B cell (primary cell): ENCODE measurements at regions not wholly inside any gene's neighbourhood (a gene's known extent, or its start where the extent isn't known, plus 50 kb on each side); places are given as distances from the start of the nearest gene placed in this dataset.

ENCODE experiments used
- EZH2 ChIP-seq: IDR thresholded peaks from 2 replicates; pipeline ENCODE4 v1.6.1; 2012; ENCODE audit warnings: borderline replicate concordance, low read depth, mild to moderate bottlenecking, moderate library complexity, low read length; ENCODE audit not compliant: insufficient read depth, poor library complexity, severe bottlenecking
- TF ChIP-seq, protein P1 (sequence below): fragments of 200-600 bp; IDR thresholded peaks from one replicate; pipeline ENCODE4 v1.8.0; 2022; ENCODE audit warnings: antibody characterized with exemption, mild to moderate bottlenecking

DNA sequence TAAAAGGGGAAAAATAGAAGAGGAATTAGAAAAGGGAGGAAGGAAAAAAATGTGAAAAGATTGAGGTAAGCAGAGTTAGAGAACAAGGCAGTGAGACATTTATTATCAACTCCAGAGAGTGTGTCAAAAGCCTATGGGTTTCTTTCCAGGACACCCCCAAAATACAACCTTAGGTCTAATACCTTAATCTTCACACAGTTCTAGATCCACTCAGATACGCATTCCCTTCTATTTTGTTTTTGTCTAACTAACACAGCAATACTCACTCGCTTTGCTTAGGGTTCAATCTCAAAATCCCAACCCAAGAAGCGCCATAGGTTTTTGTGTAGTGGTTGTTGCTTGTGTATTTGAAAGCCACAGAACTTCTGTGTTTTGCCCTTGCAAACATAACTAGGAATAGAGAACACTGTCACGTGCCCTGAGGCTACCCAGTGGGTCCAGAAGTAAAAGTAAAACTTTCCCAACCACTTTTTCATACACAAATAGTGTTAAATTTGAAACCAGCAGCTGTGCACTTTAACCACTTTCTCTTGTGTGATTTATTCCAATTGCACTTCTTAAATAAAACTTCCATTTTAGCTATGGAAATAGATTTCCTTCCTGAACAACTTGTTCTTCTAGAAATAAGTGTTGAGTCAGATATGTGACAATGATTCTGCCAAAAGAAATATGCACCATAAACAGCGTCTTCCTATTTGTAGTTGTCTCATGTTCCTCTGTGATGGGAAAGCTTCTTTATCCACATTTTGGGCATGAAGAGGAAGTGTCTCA, 414.7 kb upstream of the GHITM start:
- TF ChIP-seq, protein P1, sequence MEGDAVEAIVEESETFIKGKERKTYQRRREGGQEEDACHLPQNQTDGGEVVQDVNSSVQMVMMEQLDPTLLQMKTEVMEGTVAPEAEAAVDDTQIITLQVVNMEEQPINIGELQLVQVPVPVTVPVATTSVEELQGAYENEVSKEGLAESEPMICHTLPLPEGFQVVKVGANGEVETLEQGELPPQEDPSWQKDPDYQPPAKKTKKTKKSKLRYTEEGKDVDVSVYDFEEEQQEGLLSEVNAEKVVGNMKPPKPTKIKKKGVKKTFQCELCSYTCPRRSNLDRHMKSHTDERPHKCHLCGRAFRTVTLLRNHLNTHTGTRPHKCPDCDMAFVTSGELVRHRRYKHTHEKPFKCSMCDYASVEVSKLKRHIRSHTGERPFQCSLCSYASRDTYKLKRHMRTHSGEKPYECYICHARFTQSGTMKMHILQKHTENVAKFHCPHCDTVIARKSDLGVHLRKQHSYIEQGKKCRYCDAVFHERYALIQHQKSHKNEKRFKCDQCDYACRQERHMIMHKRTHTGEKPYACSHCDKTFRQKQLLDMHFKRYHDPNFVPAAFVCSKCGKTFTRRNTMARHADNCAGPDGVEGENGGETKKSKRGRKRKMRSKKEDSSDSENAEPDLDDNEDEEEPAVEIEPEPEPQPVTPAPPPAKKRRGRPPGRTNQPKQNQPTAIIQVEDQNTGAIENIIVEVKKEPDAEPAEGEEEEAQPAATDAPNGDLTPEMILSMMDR: no peak
- no peak for TF ChIP-seq EZH2
